ENCODE measurements at regions not wholly inside any gene's neighbourhood (a gene's known extent, or its start where the extent isn't known, plus 50 kb on each side); places are given as distances from the start of the nearest gene placed in this dataset.

- no peak for DNase-seq (ENCODE audit: low spot score)
- no peak for TF ChIP-seq CTCF (IDR thresholded peaks at IDR 0.05; ENCODE audit: borderline replicate concordance, control extremely low read depth, extremely low read depth, insufficient read depth, missing control alignments)
Observed at GRCh38 chr14:97369901-97370300, 572.7 kb downstream of the VRK1 start.

GRCh38 chr14:97376310-97376709 is 579.1 kb downstream of the VRK1 start:
- in situ Hi-C loops (cut with MboI; ENCODE audit: low sequenced_read_pairs, unreplicated experiment) = no loop called here
- TF ChIP-seq CTCF (IDR thresholded peaks at IDR 0.05; ENCODE audit: borderline replicate concordance, control extremely low read depth, extremely low read depth, insufficient read depth, missing control alignments) = no peak
- no peak for DNase-seq (ENCODE audit: low spot score)

More at GRCh38 chr14:97369901-97370300, 572.7 kb downstream of the VRK1 start:
- in situ Hi-C loops (cut with MboI; ENCODE audit: low sequenced_read_pairs, unreplicated experiment) = no loop called here

GRCh38 chr14:97377550-97377949 is 580.4 kb downstream of the VRK1 start:
- TF ChIP-seq CTCF (IDR thresholded peaks at IDR 0.05; ENCODE audit: borderline replicate concordance, control extremely low read depth, extremely low read depth, insufficient read depth, missing control alignments) = no peak
- no peak for DNase-seq (ENCODE audit: low spot score)
- in situ Hi-C loops (cut with MboI; ENCODE audit: low sequenced_read_pairs, unreplicated experiment) = no loop called here

GRCh38 chr14:97379091-97379531 is 581.9 kb downstream of the VRK1 start:
- no peak for DNase-seq (ENCODE audit: low spot score)
- no peak for TF ChIP-seq CTCF (IDR thresholded peaks at IDR 0.05; ENCODE audit: borderline replicate concordance, control extremely low read depth, extremely low read depth, insufficient read depth, missing control alignments)
- in situ Hi-C loops (cut with MboI; ENCODE audit: low sequenced_read_pairs, unreplicated experiment) = no loop called here

GRCh38 chr14:97380539-97380941 is 583.4 kb downstream of the VRK1 start:
- DNase-seq (ENCODE audit: low spot score) = no peak
- in situ Hi-C loops (cut with MboI; ENCODE audit: low sequenced_read_pairs, unreplicated experiment) = no loop called here
- no peak for TF ChIP-seq CTCF (IDR thresholded peaks at IDR 0.05; ENCODE audit: borderline replicate concordance, control extremely low read depth, extremely low read depth, insufficient read depth, missing control alignments)

GRCh38 chr14:97381309-97381708 is 584.1 kb downstream of the VRK1 start:
- DNase-seq (ENCODE audit: low spot score) = no peak
- in situ Hi-C loops (cut with MboI; ENCODE audit: low sequenced_read_pairs, unreplicated experiment) = no loop called here
- TF ChIP-seq CTCF (IDR thresholded peaks at IDR 0.05; ENCODE audit: borderline replicate concordance, control extremely low read depth, extremely low read depth, insufficient read depth, missing control alignments) = no peak
